ENCODE measurements at regions not wholly inside any gene's neighbourhood (a gene's known extent, or its start where the extent isn't known, plus 50 kb on each side); places are given as distances from the start of the nearest gene placed in this dataset.

DNA sequence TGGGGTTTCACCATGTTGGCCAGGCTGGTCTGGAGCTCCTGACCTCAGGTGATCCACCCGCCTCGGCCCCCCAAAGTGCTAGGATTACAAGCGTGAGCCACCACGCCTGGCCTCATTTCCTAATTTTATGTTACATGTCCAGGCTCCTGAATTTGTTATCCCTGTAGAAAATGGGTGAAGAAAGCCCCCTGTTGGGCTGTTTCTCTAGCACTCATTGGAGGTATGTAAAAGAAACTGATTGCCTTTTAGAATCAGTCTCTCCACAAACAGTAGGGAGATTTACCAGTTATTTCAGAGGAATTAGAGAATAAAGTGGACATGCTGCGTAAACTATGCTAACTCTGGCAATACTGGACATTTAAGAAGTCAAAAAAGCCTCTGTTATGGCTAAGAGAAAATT lies 364.1 kb upstream of the TBL1XR1 start:
- Mint-ChIP-seq H3K36me3 (ENCODE audit: low read depth) (no peaks in the 10 kb centered on the region), H3K9me3 (peaks cover 10% of the 10 kb centered on the region), H3K4me1 (peaks cover 60% of the 10 kb centered on the region), H3K27ac (no peak overlapping the region), H3K27me3 (ENCODE audit: low read depth, poor library complexity) (peaks cover 2% of the 10 kb centered on the region), H3K4me3 (no peak overlapping the region)
- DNase-seq, result no peak
- TF ChIP-seq, protein P1, sequence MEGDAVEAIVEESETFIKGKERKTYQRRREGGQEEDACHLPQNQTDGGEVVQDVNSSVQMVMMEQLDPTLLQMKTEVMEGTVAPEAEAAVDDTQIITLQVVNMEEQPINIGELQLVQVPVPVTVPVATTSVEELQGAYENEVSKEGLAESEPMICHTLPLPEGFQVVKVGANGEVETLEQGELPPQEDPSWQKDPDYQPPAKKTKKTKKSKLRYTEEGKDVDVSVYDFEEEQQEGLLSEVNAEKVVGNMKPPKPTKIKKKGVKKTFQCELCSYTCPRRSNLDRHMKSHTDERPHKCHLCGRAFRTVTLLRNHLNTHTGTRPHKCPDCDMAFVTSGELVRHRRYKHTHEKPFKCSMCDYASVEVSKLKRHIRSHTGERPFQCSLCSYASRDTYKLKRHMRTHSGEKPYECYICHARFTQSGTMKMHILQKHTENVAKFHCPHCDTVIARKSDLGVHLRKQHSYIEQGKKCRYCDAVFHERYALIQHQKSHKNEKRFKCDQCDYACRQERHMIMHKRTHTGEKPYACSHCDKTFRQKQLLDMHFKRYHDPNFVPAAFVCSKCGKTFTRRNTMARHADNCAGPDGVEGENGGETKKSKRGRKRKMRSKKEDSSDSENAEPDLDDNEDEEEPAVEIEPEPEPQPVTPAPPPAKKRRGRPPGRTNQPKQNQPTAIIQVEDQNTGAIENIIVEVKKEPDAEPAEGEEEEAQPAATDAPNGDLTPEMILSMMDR (IDR thresholded peaks at IDR 0.05), result no peak

DNA sequence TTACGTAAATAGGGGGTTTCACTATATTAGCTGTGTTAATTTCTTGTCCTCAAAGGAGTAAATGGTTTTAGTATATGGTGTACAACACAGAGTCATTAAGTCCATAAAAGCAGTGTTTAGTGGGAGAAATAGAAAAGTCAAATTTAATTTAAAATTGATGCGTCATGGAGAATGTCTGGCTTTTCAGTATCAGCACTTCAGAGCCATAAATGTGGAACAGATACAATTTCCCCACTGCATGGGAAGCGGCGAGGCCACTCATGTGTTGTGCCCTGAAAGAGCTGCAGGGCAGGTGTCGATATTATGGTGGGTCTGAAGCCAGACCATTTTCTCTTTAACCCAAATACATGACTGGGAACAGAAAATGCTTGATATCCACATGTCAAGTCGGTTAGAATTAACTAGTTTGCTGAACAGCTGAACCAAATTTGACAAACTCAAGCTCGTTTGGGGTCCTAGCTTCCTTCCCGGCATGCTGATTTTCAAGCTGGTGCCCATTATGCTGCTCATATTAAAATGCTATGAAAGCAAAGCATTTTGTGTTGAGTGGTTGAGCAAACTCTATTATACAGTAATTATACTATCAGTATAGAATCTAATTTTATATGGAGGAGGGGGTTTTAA lies 364.6 kb upstream of the TBL1XR1 start:
- TF ChIP-seq, protein P1 (IDR thresholded peaks at IDR 0.05), result no peak
- H3K36me3 Mint-ChIP-seq (ENCODE audit: low read depth), result no peaks in the 10 kb centered on the region

DNA sequence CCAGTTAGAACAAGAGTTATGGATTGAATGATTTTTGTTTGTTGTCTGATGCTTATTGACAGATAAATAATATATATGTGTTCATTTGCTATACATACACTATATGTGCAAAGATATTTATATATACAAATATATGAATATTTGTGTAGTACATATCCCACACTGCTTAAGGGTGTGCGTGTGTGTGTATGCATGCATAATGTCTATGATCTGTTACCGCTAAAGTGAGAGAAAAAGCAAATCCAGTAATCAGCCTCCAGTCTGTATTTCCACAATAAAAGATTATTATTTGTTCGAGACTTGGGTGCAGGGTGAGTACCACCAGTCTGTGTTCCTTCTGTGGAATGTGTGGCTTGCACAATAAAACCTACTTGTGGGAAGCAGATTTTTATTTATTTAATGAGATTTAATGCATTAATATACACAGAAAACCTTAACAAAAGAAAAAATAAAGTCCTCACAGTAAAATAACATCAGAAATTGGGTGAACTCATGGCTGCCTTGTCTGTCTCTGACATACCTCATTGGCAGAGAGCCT lies 366.0 kb upstream of the TBL1XR1 start:
- Mint-ChIP-seq H3K27me3 (ENCODE audit: low read depth, poor library complexity) (peaks cover 2% of the 10 kb centered on the region), H3K4me1 (peaks cover 45% of the 10 kb centered on the region), H3K4me3 (no peak overlapping the region), H3K9me3 (peaks cover 10% of the 10 kb centered on the region), H3K36me3 (ENCODE audit: low read depth) (no peaks in the 10 kb centered on the region), H3K27ac (no peak overlapping the region)
- no peak for DNase-seq
- TF ChIP-seq, protein P1 (IDR thresholded peaks at IDR 0.05), result no peak

More for the DNA sequence above, 364.6 kb upstream of the TBL1XR1 start:
- Mint-ChIP-seq H3K27ac (no peak overlapping the region), H3K9me3 (peaks cover 10% of the 10 kb centered on the region), H3K4me3 (no peak overlapping the region), H3K4me1 (peaks cover 59% of the 10 kb centered on the region), H3K27me3 (ENCODE audit: low read depth, poor library complexity) (peaks cover 2% of the 10 kb centered on the region)
- DNase-seq, result no peak

DNA sequence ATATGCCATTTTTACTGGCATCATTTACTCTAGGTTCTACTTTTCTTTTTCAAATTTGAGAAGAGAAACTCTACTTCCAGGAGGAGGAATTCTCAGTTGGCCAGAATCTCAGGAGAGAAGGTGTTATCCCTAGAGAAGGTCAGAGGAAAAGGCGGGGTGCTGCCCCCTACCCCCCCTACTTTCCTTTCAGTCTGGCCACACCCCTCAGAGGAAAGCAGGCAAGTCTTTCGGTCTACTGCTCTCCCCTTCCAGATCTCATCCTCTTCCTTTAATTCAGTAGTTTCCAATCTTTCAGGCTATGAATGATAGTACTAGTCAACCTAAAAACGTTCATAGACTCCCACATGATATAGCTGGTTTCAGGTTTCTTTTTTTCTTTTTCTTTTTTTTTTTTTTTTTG lies 366.5 kb upstream of the TBL1XR1 start:
- H3K4me1 Mint-ChIP-seq, result peaks cover 45% of the 10 kb centered on the region
- H3K4me3 Mint-ChIP-seq, result no peak overlapping the region
- no peak for DNase-seq
- no peaks in the 10 kb centered on the region for H3K36me3 Mint-ChIP-seq (ENCODE audit: low read depth)
- no peak overlapping the region for H3K27ac Mint-ChIP-seq
- peaks cover 10% of the 10 kb centered on the region for H3K9me3 Mint-ChIP-seq
- TF ChIP-seq, protein P1 (IDR thresholded peaks at IDR 0.05), result no peak
- peaks cover 2% of the 10 kb centered on the region for H3K27me3 Mint-ChIP-seq (ENCODE audit: low read depth, poor library complexity)

DNA sequence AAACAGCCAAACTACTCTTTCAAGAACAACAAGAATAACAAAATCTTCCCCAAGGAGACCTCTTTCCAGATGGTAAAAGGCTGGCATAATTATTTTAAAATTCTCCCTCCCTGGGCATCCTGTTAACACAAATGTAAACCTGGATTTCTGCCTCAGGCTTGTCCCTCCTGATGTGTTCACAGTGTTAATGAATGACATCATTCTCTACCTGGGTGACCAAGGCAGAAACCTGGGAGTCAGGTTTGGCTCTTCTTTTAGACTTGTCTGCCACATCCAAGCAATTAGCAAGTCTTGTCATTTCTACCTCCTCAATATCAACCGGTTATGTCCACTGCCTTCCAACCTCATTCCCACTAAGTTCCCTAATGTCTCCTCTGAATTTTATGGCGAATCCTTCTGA lies 368.7 kb upstream of the TBL1XR1 start:
- Mint-ChIP-seq H3K4me1 (peaks cover 42% of the 10 kb centered on the region), H3K36me3 (ENCODE audit: low read depth) (peaks cover 11% of the 10 kb centered on the region), H3K9me3 (peaks cover 14% of the 10 kb centered on the region), H3K4me3 (no peak overlapping the region), H3K27me3 (ENCODE audit: low read depth, poor library complexity) (peaks cover 2% of the 10 kb centered on the region), H3K27ac (no peak overlapping the region)
- DNase-seq, result no peak
- TF ChIP-seq, protein P1 (IDR thresholded peaks at IDR 0.05), result no peak

DNA sequence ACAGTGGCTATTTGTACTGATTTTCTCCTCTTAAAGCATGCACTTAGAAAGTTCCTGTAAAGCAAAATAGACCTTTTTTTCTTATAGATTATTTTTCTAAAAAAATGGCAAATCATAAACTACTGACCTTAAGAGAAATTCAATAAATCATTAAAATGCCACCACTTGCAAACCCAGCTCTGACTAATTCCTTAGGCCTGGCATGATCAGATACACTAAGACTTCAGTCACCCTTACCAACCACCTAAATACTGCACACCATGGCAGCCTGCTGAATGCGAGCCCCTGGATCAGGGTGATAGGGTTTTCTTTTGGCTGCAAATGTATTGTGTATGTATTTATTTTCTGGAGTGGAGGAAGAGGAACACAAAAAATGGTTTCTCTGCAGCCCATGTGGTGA lies 370.6 kb upstream of the TBL1XR1 start:
- DNase-seq, result no peak
- no peak overlapping the region for H3K4me3 Mint-ChIP-seq
- H3K36me3 Mint-ChIP-seq (ENCODE audit: low read depth), result peaks cover 11% of the 10 kb centered on the region
- H3K27ac Mint-ChIP-seq, result no peak overlapping the region
- TF ChIP-seq, protein P1 (IDR thresholded peaks at IDR 0.05), result no peak
- H3K4me1 Mint-ChIP-seq, result peaks cover 42% of the 10 kb centered on the region
- H3K27me3 Mint-ChIP-seq (ENCODE audit: low read depth, poor library complexity), result peaks cover 5% of the 10 kb centered on the region
- H3K9me3 Mint-ChIP-seq, result peaks cover 17% of the 10 kb centered on the region
